ENCODE measurements at regions not wholly inside any gene's neighbourhood (a gene's known extent, or its start where the extent isn't known, plus 50 kb on each side); places are given as distances from the start of the nearest gene placed in this dataset.

DNA sequence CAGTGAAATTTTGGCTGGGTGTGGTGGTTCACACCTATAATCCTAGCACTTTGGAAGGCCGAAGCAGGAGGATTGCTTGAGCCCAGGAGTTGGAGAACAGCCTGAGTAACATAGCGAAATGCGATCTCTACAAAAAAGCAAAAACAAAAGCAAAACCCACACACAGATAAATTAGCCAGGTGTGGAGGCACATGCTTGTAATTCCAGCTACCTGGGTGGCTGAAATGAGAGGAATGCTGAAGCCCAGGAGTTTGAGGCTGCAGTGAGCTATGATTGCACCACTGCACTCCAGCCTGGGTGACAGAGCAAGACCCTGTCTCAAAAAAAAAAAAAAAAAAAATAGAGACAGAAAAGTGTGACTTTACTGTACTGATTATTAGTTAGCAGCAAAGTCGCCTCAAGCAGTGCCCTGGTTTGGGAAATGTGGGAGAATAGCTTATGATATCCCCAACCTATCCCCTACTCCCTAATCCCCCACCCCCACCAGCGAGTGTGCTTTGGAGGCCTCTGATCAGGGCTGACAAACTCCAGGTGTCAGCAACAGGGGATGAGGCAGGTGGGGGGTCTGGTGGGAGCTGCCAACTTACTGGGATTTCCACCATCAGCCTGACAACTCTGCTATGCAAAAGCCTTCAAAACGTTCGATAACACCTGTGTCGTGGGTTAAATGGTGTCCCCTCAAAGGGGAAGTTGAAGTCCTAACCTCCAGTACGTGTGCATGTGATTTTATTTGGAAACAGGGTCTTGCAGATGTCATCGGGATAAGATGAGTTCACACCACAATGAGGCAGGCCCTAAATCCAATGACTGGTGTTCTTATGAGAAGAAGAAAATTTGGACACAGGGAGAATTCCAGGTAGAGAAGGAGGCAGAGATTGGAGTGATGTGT, 124.7 kb upstream of the SDK1 start:
- Histone ChIP-seq H2BK15ac (ENCODE audit: low read length) (no peak overlapping the region), H2BK12ac (ENCODE audit: low read length) (no peak overlapping the region), H3K27ac (replicated peaks; ENCODE audit: low read length) (no peak overlapping the region), H3K4me1 (ENCODE audit: control insufficient read depth in 2 of 2, insufficient read depth in 1 of 2, low read depth in 1 of 2, low read length in 2 of 2) (no peaks in the 10 kb centered on the region), H3K4me2 (ENCODE audit: insufficient read depth, low read length, poor library complexity, severe bottlenecking) (no peak overlapping the region), H3K27me3 (ENCODE audit: control insufficient read depth in 3 of 3, insufficient read depth in 3 of 3, low read depth in 1 of 3, low read length in 3 of 3) (no peaks in the 10 kb centered on the region), H4K91ac (ENCODE audit: low read depth, low read length, poor library complexity) (no peak overlapping the region), H4K8ac (ENCODE audit: low read depth, low read length) (no peak overlapping the region), H2BK5ac (ENCODE audit: low read length) (no peak overlapping the region), H2BK120ac (ENCODE audit: low read depth, low read length) (no peak overlapping the region), H3K9ac (ENCODE audit: low read depth, low read length, poor library complexity) (no peak overlapping the region), H2AK5ac (ENCODE audit: low read depth, low read length) (no peak overlapping the region), H3K23ac (ENCODE audit: low read depth, low read length, poor library complexity) (no peak overlapping the region), H3K79me1 (ENCODE audit: low read depth, low read length) (no peaks in the 10 kb centered on the region), H3K9me3 (replicated peaks in 1 of 2; ENCODE audit: control insufficient read depth in 2 of 2, insufficient read depth in 1 of 2, low read depth in 1 of 2, low read length in 2 of 2) (peaks cover 0 to 2% of the 10 kb centered on the region in 2 donors), H3K4ac (ENCODE audit: low read length) (no peak overlapping the region), H2AFZ (ENCODE audit: low read length) (no peak overlapping the region), H3K18ac (ENCODE audit: low read length) (no peak overlapping the region), H3K36me3 (replicated peaks in 1 of 2; ENCODE audit: control insufficient read depth in 2 of 2, insufficient read depth in 2 of 2, low read length in 2 of 2) (no peaks in the 10 kb centered on the region), H3K4me3 (ENCODE audit: low read length in 2 of 2) (no peak overlapping the region), H3K14ac (ENCODE audit: low read length) (no peak overlapping the region)
- DNase-seq (ENCODE audit: low spot score), result no peak
- no CpG with 5 or more reads among the region's 10 CpGs for WGBS, 2 donors (ENCODE audit: extremely low coverage in 2 of 2, insufficient read length in 2 of 2, insufficient replicate concordance in 1 of 2)

DNA sequence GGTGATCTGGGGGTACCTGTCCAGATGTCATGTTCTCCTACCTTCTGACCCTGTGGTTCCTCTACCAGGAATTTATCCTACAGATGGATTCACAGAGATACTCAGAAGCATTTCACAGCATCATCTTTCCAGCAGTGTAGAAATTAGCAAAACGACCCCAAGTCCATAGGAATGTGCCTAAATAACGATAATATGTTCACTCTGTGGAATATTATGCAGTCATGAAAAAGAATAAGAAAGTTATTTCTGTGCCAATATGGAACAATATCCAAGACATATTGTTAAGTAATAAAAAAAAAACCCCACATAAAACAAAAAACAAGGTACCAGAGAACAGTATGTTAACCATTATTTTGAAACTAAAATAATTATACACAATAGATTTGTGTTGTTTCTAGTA, 123.8 kb upstream of the SDK1 start:
- Histone ChIP-seq H3K4ac (ENCODE audit: low read length) (no peak overlapping the region), H2AK5ac (ENCODE audit: low read depth, low read length) (no peak overlapping the region), H3K27ac (replicated peaks; ENCODE audit: low read length) (no peak overlapping the region), H2BK15ac (ENCODE audit: low read length) (no peak overlapping the region), H3K18ac (ENCODE audit: low read length) (no peak overlapping the region), H3K4me3 (ENCODE audit: low read length in 2 of 2) (no peak overlapping the region), H2BK12ac (ENCODE audit: low read length) (no peak overlapping the region), H4K8ac (ENCODE audit: low read depth, low read length) (no peak overlapping the region), H3K9ac (ENCODE audit: low read depth, low read length, poor library complexity) (no peak overlapping the region), H3K4me2 (ENCODE audit: insufficient read depth, low read length, poor library complexity, severe bottlenecking) (no peak overlapping the region), H2BK5ac (ENCODE audit: low read length) (no peak overlapping the region), H3K36me3 (replicated peaks in 1 of 2; ENCODE audit: control insufficient read depth in 2 of 2, insufficient read depth in 2 of 2, low read length in 2 of 2) (no peaks in the 10 kb centered on the region), H3K9me3 (replicated peaks in 1 of 2; ENCODE audit: control insufficient read depth in 2 of 2, insufficient read depth in 1 of 2, low read depth in 1 of 2, low read length in 2 of 2) (peaks cover 0 to 2% of the 10 kb centered on the region in 2 donors), H3K23ac (ENCODE audit: low read depth, low read length, poor library complexity) (no peak overlapping the region), H3K27me3 (ENCODE audit: control insufficient read depth in 3 of 3, insufficient read depth in 3 of 3, low read depth in 1 of 3, low read length in 3 of 3) (no peaks in the 10 kb centered on the region), H3K14ac (ENCODE audit: low read length) (no peak overlapping the region), H3K79me1 (ENCODE audit: low read depth, low read length) (no peaks in the 10 kb centered on the region), H2BK120ac (ENCODE audit: low read depth, low read length) (no peak overlapping the region), H2AFZ (ENCODE audit: low read length) (no peak overlapping the region), H3K4me1 (ENCODE audit: control insufficient read depth in 2 of 2, insufficient read depth in 1 of 2, low read depth in 1 of 2, low read length in 2 of 2) (no peaks in the 10 kb centered on the region), H4K91ac (ENCODE audit: low read depth, low read length, poor library complexity) (no peak overlapping the region)
- no CpG with 5 or more reads among the region's 2 CpGs for WGBS, 2 donors (ENCODE audit: extremely low coverage in 2 of 2, insufficient read length in 2 of 2, insufficient replicate concordance in 1 of 2)
- no peak for DNase-seq (ENCODE audit: low spot score)

DNA sequence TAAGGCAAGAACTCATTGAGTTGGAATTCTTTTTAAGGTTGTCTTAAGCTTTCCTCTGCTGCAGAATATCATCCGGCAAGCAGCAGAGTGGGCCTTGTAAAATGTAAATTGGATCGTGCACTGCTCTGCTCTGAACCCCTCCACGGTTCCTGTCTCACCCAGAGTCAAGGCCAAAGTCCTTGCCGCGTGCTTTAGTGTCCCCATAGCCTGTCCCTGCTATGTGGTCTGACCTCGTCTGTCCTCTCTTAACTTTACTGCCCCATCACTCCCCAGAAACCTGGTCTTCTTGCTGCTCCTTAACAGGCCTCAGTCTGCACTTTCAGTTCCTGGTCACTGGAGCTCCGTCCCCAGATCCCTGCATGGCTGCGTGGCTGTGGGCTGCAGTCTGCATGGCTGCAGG, 121.6 kb upstream of the SDK1 start:
- peak overlapping the region; percentile 42 for H2AFZ ChIP-seq (ENCODE audit: low read length)
- WGBS, 2 donors (ENCODE audit: extremely low coverage in 2 of 2, insufficient read length in 2 of 2, insufficient replicate concordance in 1 of 2), result no CpG with 5 or more reads among the region's 8 CpGs
- H2BK12ac ChIP-seq (ENCODE audit: low read length), result no peak overlapping the region
- no peaks in the 10 kb centered on the region for H3K36me3 ChIP-seq (replicated peaks in 1 of 2; ENCODE audit: control insufficient read depth in 2 of 2, insufficient read depth in 2 of 2, low read length in 2 of 2)
- H3K27ac ChIP-seq (replicated peaks; ENCODE audit: low read length), result no peak overlapping the region
- no peak for DNase-seq (ENCODE audit: low spot score)
- no peak overlapping the region for H4K8ac ChIP-seq (ENCODE audit: low read depth, low read length)
- H3K4me2 ChIP-seq (ENCODE audit: insufficient read depth, low read length, poor library complexity, severe bottlenecking), result no peak overlapping the region
- no peaks in the 10 kb centered on the region for H3K79me1 ChIP-seq (ENCODE audit: low read depth, low read length)
- H3K23ac ChIP-seq (ENCODE audit: low read depth, low read length, poor library complexity), result no peak overlapping the region
- H3K9ac ChIP-seq (ENCODE audit: low read depth, low read length, poor library complexity), result no peak overlapping the region
- H2AK5ac ChIP-seq (ENCODE audit: low read depth, low read length), result no peak overlapping the region
- no peak overlapping the region for H2BK120ac ChIP-seq (ENCODE audit: low read depth, low read length)
- H3K4me3 ChIP-seq (ENCODE audit: low read length in 2 of 2), result no peak overlapping the region
- H2BK5ac ChIP-seq (ENCODE audit: low read length), result no peak overlapping the region
- H4K91ac ChIP-seq (ENCODE audit: low read depth, low read length, poor library complexity), result no peak overlapping the region
- H3K27me3 ChIP-seq (ENCODE audit: control insufficient read depth in 3 of 3, insufficient read depth in 3 of 3, low read depth in 1 of 3, low read length in 3 of 3), result no peaks in the 10 kb centered on the region
- peaks cover 0 to 2% of the 10 kb centered on the region in 2 donors for H3K4me1 ChIP-seq (ENCODE audit: control insufficient read depth in 2 of 2, insufficient read depth in 1 of 2, low read depth in 1 of 2, low read length in 2 of 2)
- H3K18ac ChIP-seq (ENCODE audit: low read length), result peak overlapping the region; percentile 20
- no peak overlapping the region for H3K4ac ChIP-seq (ENCODE audit: low read length)
- peaks cover 0 to 4% of the 10 kb centered on the region in 2 donors for H3K9me3 ChIP-seq (replicated peaks in 1 of 2; ENCODE audit: control insufficient read depth in 2 of 2, insufficient read depth in 1 of 2, low read depth in 1 of 2, low read length in 2 of 2)
- H2BK15ac ChIP-seq (ENCODE audit: low read length), result no peak overlapping the region
- no peak overlapping the region for H3K14ac ChIP-seq (ENCODE audit: low read length)

DNA sequence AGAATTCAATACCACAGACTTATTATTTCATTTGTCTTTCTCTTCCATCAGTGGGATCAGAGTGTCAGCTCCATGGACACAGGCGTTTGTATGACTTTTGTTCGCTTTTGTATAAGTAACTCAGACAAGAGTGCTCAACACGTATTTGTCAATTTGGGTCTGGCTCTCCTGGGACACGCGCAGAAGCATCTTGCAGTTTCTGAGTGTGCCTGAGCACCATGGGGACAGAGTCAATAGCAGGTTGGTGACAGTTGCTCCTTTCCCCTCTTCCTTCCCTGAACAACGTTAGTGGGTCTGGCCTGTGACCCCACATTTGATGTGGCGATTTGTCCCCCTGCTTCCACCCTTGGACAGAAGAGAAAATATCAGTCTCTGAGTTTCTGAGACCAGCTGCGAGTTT, 120.4 kb upstream of the SDK1 start:
- no peak overlapping the region for H2BK120ac ChIP-seq (ENCODE audit: low read depth, low read length)
- no peaks in the 10 kb centered on the region for H3K36me3 ChIP-seq (replicated peaks in 1 of 2; ENCODE audit: control insufficient read depth in 2 of 2, insufficient read depth in 2 of 2, low read length in 2 of 2)
- no peaks in the 10 kb centered on the region for H3K27me3 ChIP-seq (ENCODE audit: control insufficient read depth in 3 of 3, insufficient read depth in 3 of 3, low read depth in 1 of 3, low read length in 3 of 3)
- H3K9ac ChIP-seq (ENCODE audit: low read depth, low read length, poor library complexity), result no peak overlapping the region
- H2BK12ac ChIP-seq (ENCODE audit: low read length), result no peak overlapping the region
- H3K4me3 ChIP-seq (ENCODE audit: low read length in 2 of 2), result no peak overlapping the region
- no peak overlapping the region for H3K18ac ChIP-seq (ENCODE audit: low read length)
- H3K4me1 ChIP-seq (ENCODE audit: control insufficient read depth in 2 of 2, insufficient read depth in 1 of 2, low read depth in 1 of 2, low read length in 2 of 2), result peaks cover 0 to 2% of the 10 kb centered on the region in 2 donors
- no peak overlapping the region for H2BK5ac ChIP-seq (ENCODE audit: low read length)
- H2AFZ ChIP-seq (ENCODE audit: low read length), result peak overlapping the region; percentile 2
- no CpG with 5 or more reads among the region's 8 CpGs for WGBS, 2 donors (ENCODE audit: extremely low coverage in 2 of 2, insufficient read length in 2 of 2, insufficient replicate concordance in 1 of 2)
- peaks cover 0 to 4% of the 10 kb centered on the region in 2 donors for H3K9me3 ChIP-seq (replicated peaks in 1 of 2; ENCODE audit: control insufficient read depth in 2 of 2, insufficient read depth in 1 of 2, low read depth in 1 of 2, low read length in 2 of 2)
- H3K4ac ChIP-seq (ENCODE audit: low read length), result no peak overlapping the region
- no peak overlapping the region for H4K8ac ChIP-seq (ENCODE audit: low read depth, low read length)
- no peak overlapping the region for H4K91ac ChIP-seq (ENCODE audit: low read depth, low read length, poor library complexity)
- H2AK5ac ChIP-seq (ENCODE audit: low read depth, low read length), result no peak overlapping the region
- H3K4me2 ChIP-seq (ENCODE audit: insufficient read depth, low read length, poor library complexity, severe bottlenecking), result no peak overlapping the region
- no peaks in the 10 kb centered on the region for H3K79me1 ChIP-seq (ENCODE audit: low read depth, low read length)
- no peak for DNase-seq (ENCODE audit: low spot score)
- H3K23ac ChIP-seq (ENCODE audit: low read depth, low read length, poor library complexity), result no peak overlapping the region
- H2BK15ac ChIP-seq (ENCODE audit: low read length), result no peak overlapping the region
- H3K27ac ChIP-seq (replicated peaks; ENCODE audit: low read length), result no peak overlapping the region
- no peak overlapping the region for H3K14ac ChIP-seq (ENCODE audit: low read length)
